ENCODE measurements at regions not wholly inside any gene's neighbourhood (a gene's known extent, or its start where the extent isn't known, plus 50 kb on each side); places are given as distances from the start of the nearest gene placed in this dataset.

DNA sequence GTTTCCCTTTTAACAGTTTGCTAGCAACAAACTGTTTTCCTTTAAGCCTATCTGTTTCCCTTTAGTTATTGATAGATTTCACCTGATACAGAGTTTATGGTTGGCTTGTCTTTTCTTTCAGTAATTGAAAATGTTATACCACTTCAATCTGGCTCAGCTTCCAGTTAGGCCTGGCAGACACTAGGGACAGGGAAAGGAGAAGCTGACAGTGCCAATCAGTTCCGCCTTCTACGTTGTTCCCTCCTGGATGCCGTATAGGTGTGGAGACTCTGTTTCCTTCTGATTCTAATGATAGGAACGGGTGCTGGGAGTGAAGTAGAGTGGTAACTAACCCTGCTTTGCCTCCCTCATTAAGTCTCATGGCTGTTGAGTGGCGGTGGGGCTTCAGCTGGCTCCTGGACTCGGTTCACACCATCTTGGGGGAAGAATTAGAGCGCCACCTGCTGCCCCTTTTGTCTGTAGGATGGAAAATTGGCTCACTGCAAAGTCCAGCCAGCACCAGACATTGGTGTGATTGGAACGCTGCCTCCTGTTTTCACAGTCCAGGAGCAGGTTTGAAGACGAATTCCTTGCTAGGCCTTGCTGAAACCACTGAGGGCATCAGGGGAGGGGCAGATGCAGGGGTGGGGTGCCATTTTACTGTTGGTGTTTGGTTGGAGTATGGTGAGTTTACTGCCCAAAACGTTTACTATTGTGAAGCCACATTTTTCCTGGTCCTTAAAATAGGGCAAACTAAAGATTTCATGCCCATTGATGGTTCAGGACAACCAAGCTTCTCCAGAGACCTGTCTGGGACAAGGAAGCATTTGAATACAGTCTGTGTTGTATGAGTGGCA, 1729.5 kb downstream of the GRIK2 start:
- no peak for TF ChIP-seq FOXA1 (IDR thresholded peaks at IDR 0.05)
- no peak for TF ChIP-seq FOXK2 (IDR thresholded peaks at IDR 0.05)
- no peak for TF ChIP-seq BHLHE40 (IDR thresholded peaks at IDR 0.05; ENCODE audit: borderline replicate concordance)
- TF ChIP-seq ELF4 (IDR thresholded peaks at IDR 0.05): no peak
